GM12878 (cell line): ENCODE measurements at regions not wholly inside any gene's neighbourhood (a gene's known extent, or its start where the extent isn't known, plus 50 kb on each side); places are given as distances from the start of the nearest gene placed in this dataset.

Experiments
- EP300 ChIP-seq, 2 experiments: fragments of 150-350 bp in 1 of 2; IDR thresholded peaks; 2 replicates each; pipeline ENCODE4 v1.6.1; 2011 to 2012; ENCODE audit warnings: low read depth in 2 of 2, low read length in 2 of 2, borderline replicate concordance in 1 of 2, improper control_type of control experiment in 1 of 2, inconsistent platforms in 1 of 2; ENCODE audit not compliant: control insufficient read depth in 1 of 2
- PRDM15 ChIP-seq: fragments of 450-650 bp; formaldehyde crosslinking; IDR thresholded peaks from 2 replicates; pipeline ENCODE4 v1.4.0; 2020; ENCODE audit warnings: mild to moderate bottlenecking, moderate library complexity
- RFX5 ChIP-seq: IDR thresholded peaks from 2 replicates; pipeline ENCODE4 v1.6.1; 2011; ENCODE audit warnings: low read depth, low read length, improper control_type of control experiment
- ZBTB40 ChIP-seq: fragments of 450-650 bp; IDR thresholded peaks from 2 replicates; pipeline ENCODE4 v1.6.1; 2016; ENCODE audit warnings: mild to moderate bottlenecking, moderate library complexity, borderline replicate concordance

- TF ChIP-seq PRDM15 (CRISPR knock-in tag) (no peak), RFX5 (no peak), ZBTB40 (no peak), EP300 (IDR thresholded peaks at IDR 0.05; ENCODE audit: borderline replicate concordance in 1 of 2, control insufficient read depth in 1 of 2, low read depth in 2 of 2, low read length in 2 of 2) (no peak)
These were observed 249.1 kb downstream of the CEMIP2 start (continued) for GRCh38 chr9:71519098-71519696.
